NOMO-1 treated with dmso at 0.1 percent for 144 hours (cell line): ENCODE measurements at regions not wholly inside any gene's neighbourhood (a gene's known extent, or its start where the extent isn't known, plus 50 kb on each side); places are given as distances from the start of the nearest gene placed in this dataset.
"Not testable (repeated sequence)": the region's sequence is repeated elsewhere in the genome, so short reads cannot be mapped to it uniquely, and the experiment has no call there.

Source experiments
- DNase-seq: peaks from one replicate; lab custom pipeline; 2025; ENCODE audit not compliant: unreplicated experiment; lab: John Stamatoyannopoulos, UW

- DNase-seq = no peak
Observed at GRCh38 chr16:87160701-87161337, 156.4 kb downstream of the C16orf95 start.

- DNase-seq = not testable (repeated sequence)
Observed at GRCh38 chr16:87161410-87161809, 155.8 kb downstream of the C16orf95 start.

- DNase-seq = no peak
Observed at GRCh38 chr16:87161822-87162676, 155.1 kb downstream of the C16orf95 start.

GRCh38 chr16:87162799-87163198 is 154.4 kb downstream of the C16orf95 start:
- not testable (repeated sequence) for DNase-seq

GRCh38 chr16:87163637-87164036 is 153.6 kb downstream of the C16orf95 start:
- DNase-seq = no peak

GRCh38 chr16:87165151-87165550 is 152.0 kb downstream of the C16orf95 start:
- DNase-seq = no peak

- no peak for DNase-seq
Observed at GRCh38 chr16:87165885-87166284, 151.3 kb downstream of the C16orf95 start.

GRCh38 chr16:87166321-87166720 is 150.9 kb downstream of the C16orf95 start:
- no peak for DNase-seq

- DNase-seq = no peak
Observed at GRCh38 chr16:87166934-87167333, 150.3 kb downstream of the C16orf95 start.

- no peak for DNase-seq
Observed at GRCh38 chr16:87169509-87169995, 147.6 kb downstream of the C16orf95 start.

- no peak for DNase-seq
Observed at GRCh38 chr16:87170310-87170709, 146.9 kb downstream of the C16orf95 start.

GRCh38 chr16:87171723-87172122 is 145.5 kb downstream of the C16orf95 start:
- no peak for DNase-seq

GRCh38 chr16:87172632-87173031 is 144.6 kb downstream of the C16orf95 start:
- no peak for DNase-seq

GRCh38 chr16:87173294-87173893 is 143.8 kb downstream of the C16orf95 start:
- no peak for DNase-seq

GRCh38 chr16:87174061-87174460 is 143.1 kb downstream of the C16orf95 start:
- DNase-seq = no peak

- no peak for DNase-seq
Observed at GRCh38 chr16:87176735-87177134, 140.5 kb downstream of the C16orf95 start.

GRCh38 chr16:87177673-87178072 is 139.5 kb downstream of the C16orf95 start:
- no peak for DNase-seq

- no peak for DNase-seq
Observed at GRCh38 chr16:87178177-87178863, 138.9 kb downstream of the C16orf95 start.

- no peak for DNase-seq
Observed at GRCh38 chr16:87178977-87179376, 138.2 kb downstream of the C16orf95 start.

- no peak for DNase-seq
Observed at GRCh38 chr16:87180069-87180468, 137.1 kb downstream of the C16orf95 start.

- DNase-seq = no peak
Observed at GRCh38 chr16:87182759-87183158, 134.4 kb downstream of the C16orf95 start.
